DMS53 treated with DMSO at 0.1 percent for 48 hours (cell line): ENCODE measurements at regions not wholly inside any gene's neighbourhood (a gene's known extent, or its start where the extent isn't known, plus 50 kb on each side); places are given as distances from the start of the nearest gene placed in this dataset.
A peak's percentile ranks its signal among the peaks of the same experiment; 100 is the strongest.

Source experiments
- DNase-seq: peaks from one replicate; lab custom pipeline; 2025; ENCODE audit not compliant: unreplicated experiment; lab: John Stamatoyannopoulos, UW

DNA sequence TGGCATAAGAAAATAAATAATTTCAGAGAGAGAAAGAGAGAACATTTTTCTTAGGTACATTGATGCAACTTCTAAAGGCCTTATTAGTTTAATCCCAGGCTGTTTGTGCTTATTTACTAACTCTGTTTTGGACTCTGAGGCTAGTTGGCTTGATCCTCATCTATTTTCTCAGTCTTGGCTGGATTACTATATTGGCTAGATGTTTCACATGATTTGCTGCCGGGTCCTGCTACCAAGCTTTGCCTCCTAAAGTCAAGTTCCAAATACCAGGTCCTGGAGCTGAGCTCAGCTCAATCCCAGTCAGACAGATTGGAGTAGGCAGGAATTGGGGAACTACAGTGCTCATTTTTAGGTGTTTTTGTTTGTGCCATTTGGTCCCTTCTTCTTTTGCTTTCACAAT lies 340.8 kb downstream of the BCAT1 start:
- DNase-seq, result no peak

DNA sequence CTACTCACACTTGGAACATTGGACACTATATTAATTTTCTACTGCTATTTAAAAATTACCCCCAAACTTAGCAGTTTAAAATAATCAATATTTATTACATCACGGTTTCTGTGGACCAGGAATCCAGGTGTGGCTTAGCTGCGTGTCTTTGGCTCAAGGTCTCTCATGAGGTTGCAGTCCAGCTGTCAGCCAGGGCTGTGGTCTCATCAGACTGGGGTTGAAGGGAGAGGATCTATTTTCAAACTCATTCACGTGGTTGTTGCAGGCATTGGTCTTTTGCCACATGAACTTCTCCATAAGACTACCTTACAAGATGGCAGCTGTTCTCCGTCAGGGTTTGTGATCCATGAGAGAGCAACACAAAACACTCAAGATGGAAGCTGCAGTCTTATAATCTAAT lies 343.0 kb downstream of the BCAT1 start:
- DNase-seq, result no peak

DNA sequence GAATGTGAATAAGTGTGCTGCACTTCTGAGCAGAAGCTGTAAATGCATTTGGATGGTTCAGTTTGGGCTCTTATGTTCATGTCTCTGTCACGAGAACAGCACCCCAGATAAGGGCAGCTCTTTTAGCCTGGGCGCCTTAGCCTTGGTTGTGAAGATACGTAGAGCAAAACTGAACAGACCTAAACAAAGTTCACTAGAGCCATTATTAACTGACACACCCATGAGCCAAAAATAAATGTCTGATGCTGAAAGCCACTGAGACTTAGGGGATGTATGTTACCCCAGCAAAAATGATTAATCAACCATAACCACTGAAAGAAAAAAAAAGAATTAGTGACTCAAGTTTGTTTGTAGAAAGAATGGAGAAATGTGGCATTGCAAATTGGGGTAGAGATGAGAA lies 343.4 kb downstream of the BCAT1 start:
- no peak for DNase-seq

DNA sequence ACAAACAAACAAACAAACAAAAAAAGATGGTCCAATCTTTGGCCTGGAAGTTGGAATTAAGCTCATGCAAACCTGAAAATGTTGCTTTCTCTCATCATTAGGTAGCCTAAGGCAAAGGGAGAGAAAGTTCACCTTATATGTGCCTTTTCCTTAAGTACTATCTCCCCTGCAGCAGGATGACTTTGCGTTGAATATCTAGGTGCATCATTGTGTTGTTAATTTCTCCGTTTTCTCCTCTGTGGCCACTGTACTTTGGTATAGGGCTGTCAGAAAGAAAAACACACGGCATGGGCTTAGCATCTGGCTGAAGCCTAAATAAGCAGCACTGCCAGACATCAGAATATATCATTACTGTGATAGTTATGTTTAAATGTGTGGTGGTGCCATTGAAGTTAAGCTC lies 345.5 kb downstream of the BCAT1 start:
- no peak for DNase-seq

DNA sequence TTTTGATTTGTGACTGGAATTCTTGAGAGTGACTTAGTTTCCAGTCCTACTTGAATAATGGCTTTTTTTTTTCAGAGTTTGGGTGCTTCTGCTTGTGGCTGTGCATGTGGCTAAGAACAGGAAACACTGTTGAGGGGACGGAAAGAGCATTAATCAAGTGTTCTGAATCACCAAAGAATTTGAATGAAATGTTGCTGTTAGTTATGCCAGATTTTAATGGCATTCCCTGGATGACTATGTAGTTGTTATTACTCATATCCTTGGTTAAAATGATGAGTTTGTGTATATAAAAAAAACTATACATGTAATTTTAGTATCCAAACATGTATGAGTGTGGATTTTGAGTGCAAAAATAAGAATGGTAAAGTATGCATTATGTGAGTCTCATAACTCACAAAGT lies 347.9 kb downstream of the BCAT1 start:
- DNase-seq, result no peak

DNA sequence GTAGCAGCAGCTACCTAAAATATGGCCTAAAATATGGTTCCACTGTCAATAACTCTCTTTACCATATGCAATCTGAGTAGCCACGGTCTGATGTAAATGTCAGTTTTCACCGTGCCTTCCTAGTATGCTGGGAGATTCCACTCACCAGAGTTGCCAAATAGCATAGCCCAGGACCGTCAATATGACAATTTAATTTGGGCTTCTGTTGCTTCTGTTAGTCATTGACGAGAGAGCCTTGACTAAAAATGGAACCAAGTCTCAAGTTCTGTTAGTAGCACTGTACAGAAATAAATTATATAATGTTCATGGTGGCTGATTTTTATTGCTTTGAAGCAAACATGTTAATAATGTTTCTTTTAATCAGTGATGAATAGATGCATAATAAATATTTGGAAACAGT lies 348.4 kb downstream of the BCAT1 start:
- no peak for DNase-seq

DNA sequence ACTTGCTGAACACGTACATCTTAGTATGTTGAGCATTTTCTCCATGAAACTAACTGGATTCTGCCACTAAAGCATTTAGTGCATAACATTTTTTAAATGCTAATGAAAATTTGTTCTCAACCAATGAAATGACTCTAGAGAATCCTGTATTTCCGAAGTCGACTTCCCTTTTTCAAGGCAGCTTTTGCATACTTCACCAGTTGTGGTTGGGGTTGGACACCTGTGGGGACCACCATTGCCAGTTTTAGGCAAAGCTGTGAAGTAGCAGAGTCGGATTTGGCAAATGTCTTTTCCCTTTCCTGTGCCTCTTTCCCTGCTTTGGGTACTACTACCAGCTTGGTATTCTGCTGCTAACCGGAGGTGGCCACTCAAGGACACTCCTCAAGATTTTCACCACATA lies 349.2 kb downstream of the BCAT1 start:
- no peak for DNase-seq

DNA sequence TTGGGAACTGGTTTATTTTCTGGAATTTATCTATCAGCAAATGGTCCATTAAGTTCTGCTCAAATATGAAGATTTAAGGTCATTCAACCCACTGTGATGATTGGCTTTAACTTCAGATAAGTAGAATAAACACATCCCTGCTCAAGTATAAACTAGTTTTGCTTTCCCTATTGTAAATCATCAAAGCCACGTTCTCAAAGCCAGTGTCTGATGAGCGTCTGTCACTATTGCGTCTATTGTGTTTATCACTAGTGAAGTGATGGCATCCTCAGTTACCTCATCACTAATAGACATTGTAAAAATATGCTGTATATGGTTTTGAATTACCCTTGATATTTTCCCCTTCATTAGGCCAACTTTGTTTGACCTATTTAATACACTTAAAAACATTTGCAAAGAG lies 351.3 kb downstream of the BCAT1 start:
- DNase-seq, result no peak

DNA sequence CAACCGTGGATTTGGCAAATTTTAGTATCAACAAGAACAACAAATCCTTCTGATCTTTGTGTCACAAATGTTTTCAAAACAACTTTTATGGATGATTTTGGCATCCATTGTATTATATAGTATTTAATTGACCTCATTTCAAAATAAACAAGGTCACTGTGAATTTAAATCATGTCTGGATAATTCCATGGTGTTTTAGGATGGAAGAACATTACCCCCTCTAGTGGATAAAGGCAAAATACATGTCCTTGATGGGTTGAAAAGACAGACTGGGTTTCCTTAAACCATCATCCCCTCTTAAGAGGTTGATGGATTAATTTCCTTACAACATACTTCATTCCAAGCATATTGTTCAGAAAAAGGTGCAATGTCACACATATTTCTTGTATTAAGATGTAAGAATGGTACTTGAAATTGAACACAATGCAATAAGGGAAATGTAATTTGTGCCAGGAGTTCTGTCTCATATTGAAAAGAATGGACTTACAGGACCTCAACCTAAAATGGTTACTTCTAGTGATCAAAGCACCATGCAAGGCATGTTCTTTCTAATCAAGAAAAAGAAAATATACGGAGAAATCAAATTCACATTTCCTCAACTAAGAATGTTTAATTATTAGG lies 352.0 kb downstream of the BCAT1 start:
- peak; percentile 99 for DNase-seq

DNA sequence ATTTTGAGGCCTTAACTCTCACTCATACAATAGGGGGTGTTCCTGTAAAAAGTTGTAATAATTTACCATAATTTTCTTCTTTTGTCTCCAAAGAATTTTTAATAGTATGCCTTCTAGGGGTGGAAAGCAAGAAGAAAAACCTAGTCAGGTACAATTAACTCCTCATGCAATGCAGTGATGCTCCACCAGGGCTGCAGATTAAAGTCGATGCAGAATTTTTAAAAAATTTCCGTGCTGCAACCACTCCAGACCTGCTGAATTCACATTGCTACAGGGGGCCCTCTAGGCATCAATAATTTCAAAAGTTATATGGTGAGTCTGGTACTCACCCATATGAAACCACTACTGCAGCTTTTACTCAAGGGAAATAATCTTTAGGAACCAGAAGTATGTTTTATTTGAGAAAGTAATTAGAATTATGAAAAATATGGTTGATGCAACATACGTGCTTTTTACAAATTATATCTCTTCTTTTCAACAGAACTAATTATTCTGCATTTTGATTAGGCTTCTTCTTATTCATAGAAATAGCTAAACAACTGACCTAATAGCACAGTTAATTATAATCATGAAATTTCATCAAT lies 353.2 kb downstream of the BCAT1 start:
- no peak for DNase-seq

DNA sequence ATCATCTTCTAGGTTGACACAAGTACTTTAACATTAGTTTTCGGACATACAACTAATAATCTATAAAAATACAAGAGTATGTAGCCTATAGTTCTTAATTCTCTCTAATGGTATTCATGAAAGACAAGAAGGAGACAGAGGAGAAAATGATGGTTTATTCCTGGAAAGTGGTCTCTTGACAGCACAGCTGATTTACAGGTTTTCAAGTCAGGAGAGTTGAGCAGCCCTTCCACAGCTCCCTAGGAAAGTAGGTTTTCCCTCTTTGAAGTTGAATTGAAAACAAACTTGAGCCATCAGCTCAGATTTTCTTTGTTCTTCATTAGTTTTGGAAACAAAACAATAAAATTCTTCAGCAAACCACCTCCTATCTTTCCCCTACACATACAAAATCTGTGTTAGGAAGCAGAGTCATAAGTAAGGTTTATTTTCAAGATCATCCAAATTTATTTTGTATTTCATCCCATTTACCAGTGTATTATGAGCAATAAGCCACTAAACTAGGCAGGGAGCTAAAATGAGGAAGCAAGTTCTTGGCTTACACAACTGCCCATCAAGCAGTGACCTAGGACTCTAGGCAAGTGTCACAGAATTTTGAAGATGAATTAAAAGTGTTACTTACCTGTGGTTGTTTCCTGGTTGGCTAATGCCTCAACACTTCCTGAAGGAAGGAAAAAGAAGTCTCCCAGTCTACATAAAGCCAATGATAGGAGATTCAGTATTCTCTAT lies 357.0 kb downstream of the BCAT1 start:
- no peak for DNase-seq

DNA sequence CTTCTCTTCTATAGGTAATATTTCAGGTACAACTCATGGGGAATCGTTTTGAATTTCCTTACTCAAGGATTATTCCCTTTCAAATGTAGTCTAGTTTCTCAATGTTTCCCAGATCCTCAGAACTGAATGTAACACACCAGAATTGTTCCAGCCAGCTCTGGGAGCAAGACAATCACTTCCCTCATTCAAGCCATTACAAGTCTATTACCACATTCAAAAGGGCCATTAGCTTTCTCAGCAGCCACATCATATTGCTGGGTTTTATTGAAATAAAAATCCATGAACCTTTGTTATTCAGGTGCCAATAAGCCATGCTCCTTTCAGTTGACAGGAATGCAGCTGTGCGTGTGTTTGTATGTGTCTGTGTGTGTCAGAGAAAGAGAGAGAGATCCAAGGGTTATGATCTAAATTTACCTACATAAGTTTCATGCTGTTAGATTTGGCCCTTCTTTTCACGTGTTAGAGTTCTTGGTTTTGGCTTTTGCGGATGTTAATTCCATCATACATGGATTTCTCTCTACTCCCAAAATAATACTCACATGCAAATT lies 357.7 kb downstream of the BCAT1 start:
- no peak for DNase-seq

DNA sequence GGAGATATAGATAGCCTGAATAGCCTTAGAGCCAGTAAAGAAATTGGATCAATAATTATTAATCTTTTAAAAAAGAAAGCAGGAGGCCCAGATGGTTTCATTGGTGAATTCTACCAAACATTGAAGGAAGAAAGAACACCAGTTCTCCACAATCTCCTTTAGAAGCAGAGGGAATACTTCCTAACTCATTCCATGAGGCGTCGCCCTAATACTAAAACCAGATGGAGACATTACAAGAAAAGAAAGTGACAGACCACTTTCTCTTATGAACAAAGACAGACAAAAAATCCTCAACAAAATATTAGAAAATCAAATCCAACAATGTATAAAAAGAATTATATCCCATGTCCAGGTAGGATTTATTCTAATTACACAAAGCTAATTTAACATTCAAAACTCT lies 362.6 kb downstream of the BCAT1 start:
- DNase-seq, result no peak

DNA sequence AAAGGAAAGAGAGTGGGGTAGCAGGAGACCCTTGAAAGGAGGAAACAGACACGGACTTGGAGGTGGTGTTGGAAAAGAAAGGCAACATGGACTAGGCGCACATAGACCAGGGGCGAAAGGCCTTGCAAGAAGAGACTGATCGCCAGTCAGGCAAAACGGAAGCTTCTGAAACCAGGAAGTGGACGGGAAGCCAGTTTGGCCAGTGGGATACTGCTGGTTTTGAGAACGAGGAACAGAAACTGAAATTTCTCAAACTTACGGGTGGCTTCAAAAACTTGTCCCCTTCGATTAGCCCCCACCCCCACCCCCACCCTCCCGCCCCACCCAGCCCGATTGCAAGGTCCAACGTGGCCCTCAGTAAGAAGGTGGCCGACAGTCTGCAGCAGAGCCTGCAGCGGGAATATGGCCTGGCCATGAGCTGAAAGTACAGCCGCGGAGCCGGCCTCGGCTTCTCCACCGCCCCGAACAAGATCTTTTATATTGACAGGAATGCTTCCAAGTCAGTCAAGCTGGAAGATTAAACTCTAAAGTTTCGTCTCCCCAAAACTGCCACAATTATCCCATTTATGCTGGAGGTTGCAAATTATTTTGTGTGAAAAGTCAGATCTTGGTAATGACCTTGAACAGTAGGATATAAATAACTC lies 364.7 kb downstream of the BCAT1 start:
- no peak for DNase-seq

DNA sequence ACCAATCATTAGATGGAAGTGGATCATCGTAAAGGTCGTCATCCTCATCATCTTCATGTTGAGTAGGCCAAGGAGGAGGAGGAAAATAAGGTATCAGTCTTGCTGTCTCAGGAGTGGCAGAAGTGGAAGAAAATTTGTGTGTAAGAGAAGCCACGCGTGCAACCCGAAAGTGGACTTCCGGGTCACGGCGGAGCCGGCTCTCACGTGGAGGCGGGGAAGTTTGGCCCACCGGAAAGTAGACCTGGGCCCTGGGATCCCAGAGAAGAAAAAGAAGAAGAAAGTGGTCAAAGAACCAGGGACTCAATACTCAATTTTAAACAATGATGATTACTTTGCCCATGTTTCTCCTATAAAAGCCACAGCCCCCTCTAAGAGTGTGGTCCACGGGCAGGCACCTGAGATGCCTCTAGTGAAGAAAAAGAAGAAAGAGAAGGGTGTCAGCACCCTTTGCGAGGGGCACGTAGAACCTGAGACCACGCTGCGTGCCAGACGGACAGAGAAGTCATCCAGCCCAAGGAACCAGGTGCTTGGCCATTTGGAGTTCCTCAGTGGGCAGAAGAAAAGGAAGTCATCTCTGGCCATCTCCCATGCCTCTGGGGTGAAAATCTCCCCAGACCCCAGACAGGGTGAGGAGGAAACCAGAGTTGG lies 365.8 kb downstream of the BCAT1 start:
- DNase-seq, result no peak

DNA sequence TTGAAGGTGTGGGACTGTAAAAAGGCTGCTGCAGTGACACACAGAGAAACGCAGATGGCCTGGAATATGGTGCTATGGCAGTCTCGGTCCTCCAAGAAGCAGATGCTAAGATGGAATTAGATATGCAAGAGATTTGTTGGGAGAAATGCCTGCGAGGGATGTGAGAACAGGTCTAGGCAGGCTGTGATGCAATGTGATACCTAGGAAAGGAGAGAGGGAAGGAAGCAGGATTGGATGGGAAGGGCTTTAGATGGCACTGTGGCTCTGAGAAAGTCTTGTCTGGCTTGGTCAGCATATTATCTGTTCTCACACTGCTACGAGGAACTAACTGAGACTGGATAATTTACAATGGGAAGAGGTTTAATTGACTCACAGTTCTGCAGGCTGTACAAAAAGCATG lies 374.4 kb downstream of the BCAT1 start:
- no peak for DNase-seq

DNA sequence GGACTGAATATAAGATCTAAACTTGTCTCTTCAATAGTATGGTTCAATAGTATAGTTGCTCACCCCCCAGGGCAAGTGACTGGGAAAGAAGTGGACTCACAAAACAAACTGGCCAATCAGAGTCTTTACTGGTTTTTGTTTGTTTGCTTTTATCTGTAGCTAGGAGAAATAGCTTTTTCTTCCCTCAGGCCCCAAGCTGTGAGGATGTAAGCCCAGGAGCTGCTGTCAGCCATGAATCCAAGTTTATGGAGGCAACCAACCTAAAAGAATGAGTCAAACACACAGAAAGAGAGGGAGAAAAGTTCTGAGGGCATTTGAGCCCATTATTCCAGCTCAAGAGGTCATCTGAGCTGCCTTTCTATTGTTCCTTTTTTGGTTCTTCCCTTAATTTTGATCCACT lies 375.3 kb downstream of the BCAT1 start:
- no peak for DNase-seq

DNA sequence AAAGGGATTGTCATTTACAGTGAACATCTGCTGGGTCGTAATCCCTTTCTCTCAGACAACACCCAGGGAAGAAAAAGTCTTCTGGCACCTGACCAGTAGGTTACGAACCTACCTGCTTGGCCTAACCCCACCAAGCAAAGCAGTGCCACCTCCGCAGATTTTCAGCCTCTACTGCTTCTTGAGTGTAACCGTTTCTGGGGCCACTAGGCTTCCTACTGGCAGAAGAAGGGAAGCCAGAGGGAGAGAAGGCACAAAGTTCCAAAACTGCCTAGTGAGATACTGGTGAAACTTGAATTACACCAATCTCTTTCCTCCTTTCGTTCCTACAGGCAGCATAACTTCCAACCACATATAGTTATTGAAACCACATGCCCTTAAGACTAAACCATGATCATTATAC lies 383.6 kb downstream of the BCAT1 start:
- no peak for DNase-seq

DNA sequence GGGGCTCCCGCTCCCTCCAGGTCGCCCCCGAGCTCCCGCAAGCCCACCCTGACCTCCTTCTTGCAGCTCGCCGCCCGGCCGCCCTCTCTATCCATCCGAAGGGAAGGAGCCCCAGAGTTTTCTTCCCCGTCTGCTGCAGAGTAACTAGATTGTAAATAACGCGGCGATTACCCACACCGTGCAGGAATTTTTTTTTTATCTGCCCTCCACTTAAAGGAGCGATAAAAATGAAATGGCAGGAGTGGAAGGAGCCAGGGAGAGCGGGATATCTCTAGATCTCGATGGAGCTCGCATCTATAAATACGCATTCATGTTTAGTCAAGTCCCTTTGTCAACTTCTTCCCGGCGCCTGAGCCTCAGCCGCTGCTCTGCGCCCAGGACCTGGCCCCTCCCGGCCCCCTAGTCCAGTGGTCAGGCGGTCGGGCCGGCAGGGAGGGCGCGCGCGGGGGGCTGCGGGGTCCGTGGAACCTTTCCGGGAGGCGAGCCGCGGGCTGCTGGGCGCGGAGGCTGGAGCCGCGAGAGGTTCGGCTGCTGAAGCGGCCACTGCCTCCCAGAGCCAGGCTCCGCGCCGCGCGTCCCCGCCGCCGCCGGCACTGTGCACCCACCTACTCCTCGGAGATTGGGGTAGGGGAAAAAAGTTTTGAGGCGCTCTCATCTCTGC lies 386.0 kb downstream of the BCAT1 start:
- DNase-seq, result peak; percentile 99

DNA sequence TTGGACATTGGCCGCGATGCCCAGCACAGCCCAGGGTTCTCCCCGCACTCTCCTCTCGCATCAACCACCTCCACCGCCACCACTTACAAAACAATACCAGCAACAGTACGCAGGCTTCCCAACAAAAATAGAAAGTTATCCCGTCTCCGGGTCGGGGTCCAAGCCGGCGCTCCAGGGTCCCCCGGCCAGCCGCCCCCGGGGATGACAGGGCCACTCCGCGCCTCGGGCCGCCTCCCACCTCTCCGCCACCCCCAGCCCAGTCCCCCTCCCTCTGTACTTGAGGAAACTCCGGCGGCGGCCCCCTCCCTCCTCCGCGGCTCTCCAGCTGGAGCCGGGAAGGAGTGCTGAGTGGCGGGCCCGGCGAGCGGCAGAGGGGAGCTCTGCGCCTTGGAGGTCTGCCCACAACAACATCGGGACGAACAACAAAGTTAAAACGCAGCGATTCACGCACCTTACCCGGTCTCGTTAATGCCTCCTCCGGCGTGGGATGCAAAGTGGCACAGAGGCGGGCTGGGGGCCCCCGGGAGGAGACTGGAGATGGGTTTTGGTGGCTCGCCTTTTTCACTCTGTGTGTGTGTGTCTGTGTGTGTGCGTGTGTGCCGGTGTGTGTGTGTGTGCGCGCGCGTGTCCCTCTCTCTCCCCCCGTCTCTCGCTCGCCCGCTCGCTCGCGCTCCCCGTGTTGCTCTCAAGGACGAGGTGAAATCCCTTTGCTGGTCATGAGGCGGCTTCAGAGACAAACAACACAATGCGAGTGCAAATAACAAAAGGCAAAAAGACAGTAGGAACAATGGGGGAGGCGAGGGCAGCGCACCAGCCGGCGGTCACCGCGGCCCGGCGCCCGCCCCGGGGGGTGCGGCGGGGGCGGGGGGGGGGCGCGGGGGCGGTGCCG lies 386.8 kb downstream of the BCAT1 start:
- peak; percentile 98 for DNase-seq
